ENCODE measurements at regions not wholly inside any gene's neighbourhood (a gene's known extent, or its start where the extent isn't known, plus 50 kb on each side); places are given as distances from the start of the nearest gene placed in this dataset.
"Not testable (repeated sequence)": the region's sequence is repeated elsewhere in the genome, so short reads cannot be mapped to it uniquely, and the experiment has no call there.

DNA sequence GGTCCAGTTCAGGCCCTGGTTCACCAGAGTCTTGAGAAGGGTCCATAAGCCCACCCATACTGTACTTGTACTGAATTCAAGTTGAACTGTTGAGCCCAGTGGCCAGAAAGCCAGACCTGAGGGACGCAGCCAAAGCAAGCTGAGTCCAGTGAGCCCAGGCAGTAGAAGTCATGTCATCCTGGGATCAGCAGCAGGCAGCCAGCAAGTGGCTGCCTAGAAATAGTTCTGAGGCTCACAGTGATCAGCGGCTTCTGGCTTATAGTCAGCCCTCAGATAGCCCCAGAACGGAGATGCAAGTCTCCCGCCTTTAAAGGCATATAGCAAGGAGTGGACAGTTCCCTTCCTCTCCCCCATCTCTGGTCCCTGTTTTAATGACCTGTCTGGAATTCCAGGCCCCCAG lies 347.1 kb downstream of the FBXW7 start:
- intact Hi-C loops (cut with DNase I, micrococcal nuclease), result no loop called here
- ChIA-PET POLR2A (no interaction called here), CTCF (no interaction called here)
- H3K9me3 Mint-ChIP-seq (ENCODE audit: low read depth), result no peaks in the 10 kb centered on the region
- H3K4me3 Mint-ChIP-seq, result no peak overlapping the region
- H3K36me3 Mint-ChIP-seq (ENCODE audit: low read depth), result no peaks in the 10 kb centered on the region
- no peak overlapping the region for H3K27ac Mint-ChIP-seq
- DNase-seq (no peak), ATAC-seq (no peak)
- H3K27me3 Mint-ChIP-seq, result no peaks in the 10 kb centered on the region
- peaks cover 19% of the 10 kb centered on the region for H3K4me1 Mint-ChIP-seq

GRCh38 chr4:152187693-152188092 lies 348.2 kb downstream of the FBXW7 start:
- ATAC-seq, result no peak
- Mint-ChIP-seq H3K4me1 (peaks cover 28% of the 10 kb centered on the region), H3K27ac (no peak overlapping the region), H3K27me3 (no peaks in the 10 kb centered on the region), H3K36me3 (ENCODE audit: low read depth) (no peaks in the 10 kb centered on the region), H3K4me3 (no peak overlapping the region), H3K9me3 (ENCODE audit: low read depth) (no peaks in the 10 kb centered on the region)
- POLR2A ChIA-PET, result no interaction called here
- CTCF ChIA-PET, result no interaction called here
- no peak for DNase-seq
- intact Hi-C loops (cut with DNase I, micrococcal nuclease), result no loop called here

GRCh38 chr4:152185786-152186550 lies 349.9 kb downstream of the FBXW7 start:
- H3K36me3 Mint-ChIP-seq (ENCODE audit: low read depth), result no peaks in the 10 kb centered on the region
- peaks cover 29% of the 10 kb centered on the region for H3K4me1 Mint-ChIP-seq
- no peak overlapping the region for H3K27ac Mint-ChIP-seq
- no peaks in the 10 kb centered on the region for H3K27me3 Mint-ChIP-seq
- ChIA-PET CTCF (no interaction called here), POLR2A (no interaction called here)
- DNase-seq (no peak), ATAC-seq (no peak)
- no peaks in the 10 kb centered on the region for H3K9me3 Mint-ChIP-seq (ENCODE audit: low read depth)
- H3K4me3 Mint-ChIP-seq, result no peak overlapping the region
- intact Hi-C loops (cut with DNase I, micrococcal nuclease), result no loop called here

GRCh38 chr4:152181150-152181549 lies 354.7 kb downstream of the FBXW7 start:
- POLR2A ChIA-PET, result interaction anchor here (0.7 kb wide), 1 partner anchor 784 kb away, joined by 3 read pairs; no protein-coding TSS in a partner anchor
- ATAC-seq, result no peak
- intact Hi-C loops (cut with DNase I, micrococcal nuclease), result no loop called here

GRCh38 chr4:152180369-152180768 lies 355.5 kb downstream of the FBXW7 start:
- CTCF ChIA-PET, result no interaction called here
- H3K4me1 Mint-ChIP-seq, result peaks cover 24% of the 10 kb centered on the region
- intact Hi-C loops (cut with DNase I, micrococcal nuclease), result no loop called here
- no peak overlapping the region for H3K4me3 Mint-ChIP-seq
- ATAC-seq (no peak), DNase-seq (no peak)
- POLR2A ChIA-PET, result no interaction called here
- H3K27me3 Mint-ChIP-seq, result no peaks in the 10 kb centered on the region
- no peak overlapping the region for H3K27ac Mint-ChIP-seq
- no peaks in the 10 kb centered on the region for H3K36me3 Mint-ChIP-seq (ENCODE audit: low read depth)
- peaks cover 3% of the 10 kb centered on the region for H3K9me3 Mint-ChIP-seq (ENCODE audit: low read depth)

More at GRCh38 chr4:152181150-152181549, 354.7 kb downstream of the FBXW7 start:
- no peak overlapping the region for H3K4me3 Mint-ChIP-seq
- peaks cover 3% of the 10 kb centered on the region for H3K9me3 Mint-ChIP-seq (ENCODE audit: low read depth)
- no peaks in the 10 kb centered on the region for H3K36me3 Mint-ChIP-seq (ENCODE audit: low read depth)
- CTCF ChIA-PET, result no interaction called here
- H3K27me3 Mint-ChIP-seq, result no peaks in the 10 kb centered on the region
- H3K27ac Mint-ChIP-seq, result no peak overlapping the region
- DNase-seq, result no peak
- H3K4me1 Mint-ChIP-seq, result peaks cover 24% of the 10 kb centered on the region

DNA sequence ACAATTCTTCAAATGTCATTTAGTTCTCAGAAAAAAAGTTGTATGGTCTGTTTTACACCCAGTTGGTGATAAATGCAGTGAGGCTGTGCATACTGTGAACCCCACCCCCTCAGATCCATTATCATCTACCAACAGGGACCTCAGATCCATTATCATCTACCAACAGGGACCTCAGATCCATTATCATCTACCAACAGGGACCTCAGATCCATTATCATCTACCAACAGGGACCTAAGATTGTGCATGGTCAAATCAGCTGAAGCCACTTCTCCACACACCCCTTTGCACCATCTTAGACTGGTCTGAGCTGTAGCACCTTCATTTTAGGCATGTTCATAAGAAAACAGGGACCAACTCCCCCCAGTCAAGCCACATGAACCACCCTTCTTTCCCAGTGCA lies 358.4 kb downstream of the FBXW7 start:
- H3K27me3 Mint-ChIP-seq; H3K36me3 Mint-ChIP-seq (ENCODE audit: low read depth); ATAC-seq; H3K4me1 Mint-ChIP-seq; H3K4me3 Mint-ChIP-seq; POLR2A ChIA-PET; H3K27ac Mint-ChIP-seq; CTCF ChIA-PET; H3K9me3 Mint-ChIP-seq (ENCODE audit: low read depth); DNase-seq; intact Hi-C loops (cut with DNase I, micrococcal nuclease): not testable (repeated sequence)

DNA sequence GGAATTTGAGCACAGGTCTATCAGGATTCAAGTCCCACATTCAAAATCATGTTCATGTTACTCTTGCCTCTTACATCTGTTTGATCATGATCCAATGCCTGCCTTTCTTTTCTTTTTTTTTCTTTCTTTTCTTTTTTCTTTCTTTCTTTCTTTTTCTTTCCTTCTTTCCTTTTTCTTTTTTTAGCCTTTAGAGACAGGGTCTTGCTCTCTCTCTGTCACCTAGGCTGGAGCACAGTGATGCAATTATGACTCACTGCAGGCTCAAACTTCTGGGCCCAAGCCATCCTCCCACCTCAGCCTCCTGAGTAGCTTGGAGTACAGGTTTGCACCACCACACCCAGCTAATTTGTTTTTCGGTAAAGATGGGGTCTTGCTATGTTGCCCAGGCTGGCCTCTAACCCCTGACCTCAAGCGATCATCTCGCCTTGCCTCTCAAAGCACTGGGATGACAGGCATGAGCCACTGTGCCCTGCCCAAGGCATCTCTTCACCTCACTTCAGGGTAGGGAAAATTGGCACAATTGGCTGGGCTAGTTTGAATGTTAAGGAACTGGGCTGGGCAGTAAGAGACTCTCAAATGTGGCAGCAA lies 359.2 kb downstream of the FBXW7 start:
- H3K27me3 Mint-ChIP-seq, result no peaks in the 10 kb centered on the region
- H3K4me3 Mint-ChIP-seq, result no peak overlapping the region
- no peak overlapping the region for H3K27ac Mint-ChIP-seq
- ATAC-seq (no peak), DNase-seq (no peak)
- H3K36me3 Mint-ChIP-seq (ENCODE audit: low read depth), result no peaks in the 10 kb centered on the region
- peaks cover 8% of the 10 kb centered on the region for H3K4me1 Mint-ChIP-seq
- H3K9me3 Mint-ChIP-seq (ENCODE audit: low read depth), result peaks cover 3% of the 10 kb centered on the region
- intact Hi-C loops (cut with DNase I, micrococcal nuclease), result no loop called here
- ChIA-PET CTCF (interaction anchor here (0.6 kb wide), 1 partner anchor 17 kb away, joined by 3 read pairs; no protein-coding TSS in a partner anchor), POLR2A (no interaction called here)

GRCh38 chr4:152175586-152175985 lies 360.3 kb downstream of the FBXW7 start:
- ChIA-PET POLR2A (no interaction called here), CTCF (no interaction called here)
- no peaks in the 10 kb centered on the region for H3K27me3 Mint-ChIP-seq

DNA sequence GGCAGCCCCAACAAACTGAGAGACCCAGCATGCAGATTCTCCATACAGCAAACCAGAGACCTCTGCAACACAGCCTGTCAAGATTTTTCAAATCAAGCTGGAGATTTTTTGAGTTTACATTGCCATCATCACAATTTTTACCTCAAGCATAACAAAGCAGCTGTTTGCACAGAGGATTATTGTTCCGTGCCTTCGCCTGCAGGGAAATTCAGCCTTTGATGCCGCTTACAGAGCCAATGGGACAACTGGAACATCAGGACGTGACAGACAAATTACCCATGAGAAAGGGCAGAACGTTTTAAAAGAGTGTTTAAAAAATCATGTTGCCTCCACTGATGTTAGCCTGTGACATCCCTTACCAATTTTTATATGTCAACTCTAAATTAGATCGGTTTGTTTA lies 363.7 kb downstream of the FBXW7 start:
- Mint-ChIP-seq H3K9me3 (ENCODE audit: low read depth) (peaks cover 1% of the 10 kb centered on the region), H3K4me1 (no peaks in the 10 kb centered on the region), H3K36me3 (ENCODE audit: low read depth) (no peaks in the 10 kb centered on the region), H3K27ac (no peak overlapping the region), H3K4me3 (no peak overlapping the region), H3K27me3 (no peaks in the 10 kb centered on the region)
- intact Hi-C loops (cut with DNase I, micrococcal nuclease), result no loop called here
- DNase-seq (no peak), ATAC-seq (no peak)
- CTCF ChIA-PET, result no interaction called here
- POLR2A ChIA-PET, result no interaction called here

More at GRCh38 chr4:152175586-152175985, 360.3 kb downstream of the FBXW7 start:
- no peak for ATAC-seq
- intact Hi-C loops (cut with DNase I, micrococcal nuclease), result no loop called here
- H3K4me3 Mint-ChIP-seq, result no peak overlapping the region
- H3K4me1 Mint-ChIP-seq, result peaks cover 8% of the 10 kb centered on the region
- H3K36me3 Mint-ChIP-seq (ENCODE audit: low read depth), result no peaks in the 10 kb centered on the region
- H3K9me3 Mint-ChIP-seq (ENCODE audit: low read depth), result peaks cover 3% of the 10 kb centered on the region
- no peak overlapping the region for H3K27ac Mint-ChIP-seq
- no peak for DNase-seq

- DNase-seq (no peak), ATAC-seq (no peak)
- ChIA-PET CTCF (no interaction called here), POLR2A (no interaction called here)
- intact Hi-C loops (cut with DNase I, micrococcal nuclease), result no loop called here
- Mint-ChIP-seq H3K27ac (no peak overlapping the region), H3K4me3 (no peak overlapping the region), H3K9me3 (ENCODE audit: low read depth) (no peaks in the 10 kb centered on the region), H3K27me3 (no peaks in the 10 kb centered on the region), H3K36me3 (ENCODE audit: low read depth) (no peaks in the 10 kb centered on the region), H3K4me1 (no peaks in the 10 kb centered on the region)
Measured at GRCh38 chr4:152171556-152171955, 364.3 kb downstream of the FBXW7 start.

DNA sequence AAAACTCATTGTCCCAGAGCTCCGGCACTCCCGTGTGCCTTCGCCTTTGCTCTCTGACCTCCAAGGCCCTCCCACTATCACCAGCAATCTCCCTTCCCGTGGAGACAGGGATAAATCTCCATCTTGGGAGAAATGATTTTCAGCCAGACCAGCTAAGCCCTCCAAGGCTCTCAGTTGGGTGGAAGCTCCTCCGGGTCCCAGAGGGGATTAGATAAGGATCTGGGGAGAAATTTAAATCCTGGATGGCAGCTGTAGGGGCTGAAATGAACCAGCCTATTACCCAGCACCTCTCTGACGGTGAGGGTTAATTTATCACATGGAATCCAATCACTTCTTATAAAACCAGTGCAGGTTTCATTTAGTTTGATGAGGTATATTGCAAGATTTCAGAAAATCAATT lies 366.2 kb downstream of the FBXW7 start:
- Mint-ChIP-seq H3K36me3 (ENCODE audit: low read depth) (no peaks in the 10 kb centered on the region), H3K27me3 (no peaks in the 10 kb centered on the region), H3K27ac (no peak overlapping the region), H3K4me3 (no peak overlapping the region), H3K9me3 (ENCODE audit: low read depth) (no peaks in the 10 kb centered on the region), H3K4me1 (no peaks in the 10 kb centered on the region)
- intact Hi-C loops (cut with DNase I, micrococcal nuclease), result no loop called here
- ATAC-seq (no peak), DNase-seq (no peak)
- ChIA-PET POLR2A (no interaction called here), CTCF (no interaction called here)

- H3K27ac Mint-ChIP-seq, result no peak overlapping the region
- POLR2A ChIA-PET, result no interaction called here
- H3K27me3 Mint-ChIP-seq, result no peaks in the 10 kb centered on the region
- H3K36me3 Mint-ChIP-seq (ENCODE audit: low read depth), result no peaks in the 10 kb centered on the region
- intact Hi-C loops (cut with DNase I, micrococcal nuclease), result no loop called here
- H3K4me1 Mint-ChIP-seq, result no peaks in the 10 kb centered on the region
- CTCF ChIA-PET, result no interaction called here
- no peaks in the 10 kb centered on the region for H3K9me3 Mint-ChIP-seq (ENCODE audit: low read depth)
- H3K4me3 Mint-ChIP-seq, result no peak overlapping the region
- no peak for ATAC-seq
- no peak for DNase-seq
Measured at GRCh38 chr4:152168987-152169616, 366.8 kb downstream of the FBXW7 start.

Measured in activated CD4-positive, alpha-beta T cell treated with anti-CD3 and anti-CD28 coated beads for 36 hours (primary cell).